TTC549 (cell line): ENCODE measurements at regions not wholly inside any gene's neighbourhood (a gene's known extent, or its start where the extent isn't known, plus 50 kb on each side); places are given as distances from the start of the nearest gene placed in this dataset.

Source experiments
- FAIRE-seq: peaks from 2 replicates; lab custom pipeline; 2012; peaks lifted over from hg19 to GRCh38; lab: Jason Lieb, UNC

GRCh38 chr5:4837489-4838058 is 302.6 kb upstream of the ADAMTS16 start:
- FAIRE-seq: no peak

- no peak for FAIRE-seq
Observed at GRCh38 chr5:4845221-4845620, 294.9 kb upstream of the ADAMTS16 start.

GRCh38 chr5:4847766-4848165 is 292.4 kb upstream of the ADAMTS16 start:
- FAIRE-seq: no peak

- no peak for FAIRE-seq
Observed at GRCh38 chr5:4855036-4855435, 285.1 kb upstream of the ADAMTS16 start.

- FAIRE-seq: no peak
Observed at GRCh38 chr5:4855880-4856279, 284.2 kb upstream of the ADAMTS16 start.

GRCh38 chr5:4857761-4858160 is 282.4 kb upstream of the ADAMTS16 start:
- no peak for FAIRE-seq

- FAIRE-seq: no peak
Observed at GRCh38 chr5:4859500-4860235, 280.5 kb upstream of the ADAMTS16 start.

GRCh38 chr5:4860631-4861030 is 279.5 kb upstream of the ADAMTS16 start:
- no peak for FAIRE-seq

- peak; percentile 73 for FAIRE-seq
Observed at GRCh38 chr5:4862500-4862899, 277.6 kb upstream of the ADAMTS16 start.

GRCh38 chr5:4866131-4866659 is 273.9 kb upstream of the ADAMTS16 start:
- FAIRE-seq: no peak

- FAIRE-seq: no peak
Observed at GRCh38 chr5:4866817-4867216, 273.3 kb upstream of the ADAMTS16 start.

GRCh38 chr5:4868140-4868735 is 271.9 kb upstream of the ADAMTS16 start:
- FAIRE-seq: no peak

- no peak for FAIRE-seq
Observed at GRCh38 chr5:4873652-4874051, 266.5 kb upstream of the ADAMTS16 start.

GRCh38 chr5:4874097-4874496 is 266.0 kb upstream of the ADAMTS16 start:
- no peak for FAIRE-seq

- no peak for FAIRE-seq
Observed at GRCh38 chr5:4875942-4876341, 264.2 kb upstream of the ADAMTS16 start.

GRCh38 chr5:4876804-4877203 is 263.3 kb upstream of the ADAMTS16 start:
- FAIRE-seq: no peak

- FAIRE-seq: no peak
Observed at GRCh38 chr5:4877579-4877978, 262.6 kb upstream of the ADAMTS16 start.

GRCh38 chr5:4879075-4879474 is 261.1 kb upstream of the ADAMTS16 start:
- no peak for FAIRE-seq

- no peak for FAIRE-seq
Observed at GRCh38 chr5:4879693-4880303, 260.3 kb upstream of the ADAMTS16 start.

GRCh38 chr5:4880304-4880741 is 259.8 kb upstream of the ADAMTS16 start:
- no peak for FAIRE-seq

- no peak for FAIRE-seq
Observed at GRCh38 chr5:4881366-4882002, 258.6 kb upstream of the ADAMTS16 start.

- no peak for FAIRE-seq
Observed at GRCh38 chr5:4882186-4882585, 257.9 kb upstream of the ADAMTS16 start.

GRCh38 chr5:4883360-4883759 is 256.8 kb upstream of the ADAMTS16 start:
- FAIRE-seq: no peak
